SK-N-SH treated with all-trans-retinoic acid at 6 μM for 48 hours (cell line): ENCODE measurements at regions not wholly inside any gene's neighbourhood (a gene's known extent, or its start where the extent isn't known, plus 50 kb on each side); places are given as distances from the start of the nearest gene placed in this dataset.

Experiments
- ATAC-seq: fragments of 200-7000 bp; cut with Tn5 transposase; 3 replicates; pipeline ENCODE4 v1.9.1; 2020; ENCODE audit warnings: mild to moderate bottlenecking, moderate library complexity
- ARNTL ChIP-seq: fragments of 450-650 bp; formaldehyde crosslinking; IDR thresholded peaks from 2 replicates; pipeline ENCODE4 v1.5.0; 2020; ENCODE audit warnings: low read depth, mild to moderate bottlenecking, moderate library complexity, borderline replicate concordance
- BACH2 ChIP-seq: fragments of 250-450 bp; sonication (Bioruptor Pico); IDR thresholded peaks from 2 replicates; pipeline ENCODE4 v1.9.0; 2021; ENCODE audit warnings: mild to moderate bottlenecking, borderline replicate concordance
- CSDC2 ChIP-seq: fragments of 250-450 bp; sonication (Bioruptor Pico); IDR thresholded peaks from 2 replicates; pipeline ENCODE4 v1.5.0; 2020; ENCODE audit warnings: mild to moderate bottlenecking, moderate library complexity
- ESRRG ChIP-seq: fragments of 250-450 bp; sonication (Bioruptor Pico); IDR thresholded peaks from 2 replicates; pipeline ENCODE4 v1.6.1; 2021; ENCODE audit warnings: mild to moderate bottlenecking
- GLIS3 ChIP-seq: fragments of 250-450 bp; sonication (Bioruptor Pico); IDR thresholded peaks from 2 replicates; pipeline ENCODE4 v1.5.0; 2020; ENCODE audit warnings: mild to moderate bottlenecking, moderate library complexity
- ISL1 ChIP-seq: fragments of 250-450 bp; sonication (Bioruptor Pico); IDR thresholded peaks from 2 replicates; pipeline ENCODE4 v2.1.2; 2022; ENCODE audit warnings: mild to moderate bottlenecking, moderate library complexity
- OSR1 ChIP-seq: fragments of 250-450 bp; sonication (Bioruptor Pico); IDR thresholded peaks from 2 replicates; pipeline ENCODE4 v1.8.0; 2022; ENCODE audit warnings: moderate library complexity, mild to moderate bottlenecking, inconsistent platforms
- PPARA ChIP-seq: fragments of 250-450 bp; sonication (Bioruptor Pico); IDR thresholded peaks from 2 replicates; pipeline ENCODE4 v1.5.0; 2020; ENCODE audit warnings: mild to moderate bottlenecking, borderline replicate concordance
- RARB ChIP-seq: fragments of 250-450 bp; sonication (Bioruptor Pico); IDR thresholded peaks from 2 replicates; pipeline ENCODE4 v1.8.0; 2021; ENCODE audit warnings: mild to moderate bottlenecking, moderate library complexity
- SNAI2 ChIP-seq: fragments of 250-450 bp; sonication (Bioruptor Pico); IDR thresholded peaks from 2 replicates; pipeline ENCODE4 v1.5.0; 2020; ENCODE audit warnings: mild to moderate bottlenecking, moderate library complexity
- TCF4 ChIP-seq: fragments of 250-450 bp; sonication (Bioruptor Pico); IDR thresholded peaks from 2 replicates; pipeline ENCODE4 v1.8.0; 2021; ENCODE audit warnings: mild to moderate bottlenecking, moderate library complexity, borderline replicate concordance
- TOX ChIP-seq: fragments of 250-450 bp; sonication (Bioruptor Pico); IDR thresholded peaks from 2 replicates; pipeline ENCODE4 v1.8.0; 2021; ENCODE audit warnings: mild to moderate bottlenecking, moderate library complexity, borderline replicate concordance
- ZC3H10 ChIP-seq: fragments of 250-450 bp; sonication (Bioruptor Pico); IDR thresholded peaks from 2 replicates; pipeline ENCODE4 v1.5.1; 2021; ENCODE audit warnings: mild to moderate bottlenecking, moderate library complexity
- ZFP3 ChIP-seq: fragments of 250-450 bp; sonication (Bioruptor Pico); IDR thresholded peaks from 2 replicates; pipeline ENCODE4 v1.5.0; 2020; ENCODE audit warnings: mild to moderate bottlenecking, moderate library complexity
- ZFP30 ChIP-seq: fragments of 450-650 bp; formaldehyde crosslinking; IDR thresholded peaks from 2 replicates; pipeline ENCODE4 v1.5.0; 2022; ENCODE audit warnings: mild to moderate bottlenecking, moderate library complexity
- ZNF70 ChIP-seq: fragments of 450-650 bp; formaldehyde crosslinking; IDR thresholded peaks from 2 replicates; pipeline ENCODE4 v1.5.0; 2020; ENCODE audit warnings: mild to moderate bottlenecking, moderate library complexity
- ZNF8 ChIP-seq: fragments of 450-650 bp; formaldehyde crosslinking; IDR thresholded peaks from 2 replicates; pipeline ENCODE4 v1.5.0; 2020; ENCODE audit warnings: mild to moderate bottlenecking, moderate library complexity
- TF ChIP-seq, protein P1 (sequence below): fragments of 250-450 bp; sonication (Bioruptor Pico); IDR thresholded peaks from 2 replicates; pipeline ENCODE4 v1.5.1; 2020; ENCODE audit warnings: low read depth, mild to moderate bottlenecking, moderate library complexity
- TF ChIP-seq, protein P2 (sequence below): fragments of 250-450 bp; sonication (Bioruptor Pico); IDR thresholded peaks from 2 replicates; pipeline ENCODE4 v1.8.0; 2021; ENCODE audit warnings: low read depth, mild to moderate bottlenecking, moderate library complexity, borderline replicate concordance
- TF ChIP-seq, protein P3 (sequence below): fragments of 250-450 bp; sonication (Bioruptor Pico); IDR thresholded peaks from 2 replicates; pipeline ENCODE4 v1.5.1; 2021; ENCODE audit warnings: mild to moderate bottlenecking, moderate library complexity
- TF ChIP-seq, protein P4 (sequence below): fragments of 250-450 bp; sonication (Bioruptor Pico); IDR thresholded peaks from 2 replicates; pipeline ENCODE4 v1.5.0; 2020; ENCODE audit warnings: mild to moderate bottlenecking, moderate library complexity

DNA sequence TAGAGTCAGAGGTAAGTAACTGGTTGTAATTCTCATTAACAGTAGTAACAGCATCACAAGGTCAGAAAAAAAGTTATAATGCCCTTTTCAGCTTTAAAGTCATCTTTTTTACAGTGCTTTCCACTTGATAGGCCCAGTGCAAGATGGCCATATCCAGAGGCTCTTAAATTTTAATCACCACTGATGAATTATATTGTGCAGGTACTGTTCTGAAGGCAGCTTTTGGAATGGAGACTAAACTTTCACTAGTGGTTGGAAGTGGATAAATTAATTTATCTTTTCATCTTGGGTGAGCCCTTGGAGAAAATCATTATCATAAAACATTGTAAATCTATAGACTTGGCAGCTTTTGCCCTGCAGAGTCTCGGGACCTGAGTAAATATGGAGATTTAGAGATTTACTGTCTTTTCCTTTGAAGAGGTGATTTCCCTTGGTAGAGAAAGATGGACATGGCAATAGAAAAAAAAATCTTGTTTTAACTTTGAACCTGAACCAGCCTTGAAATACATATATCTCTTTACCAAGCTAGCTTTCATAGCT lies 969.1 kb upstream of the NOVA1 start:
- TF ChIP-seq TCF4 (CRISPR knock-in tag) (no peak), ZNF70 (CRISPR knock-in tag) (no peak), ZC3H10 (CRISPR knock-in tag) (no peak), CSDC2 (CRISPR knock-in tag) (no peak), ISL1 (CRISPR knock-in tag) (no peak), GLIS3 (CRISPR knock-in tag) (no peak), ARNTL (CRISPR knock-in tag) (no peak), SNAI2 (CRISPR knock-in tag) (no peak), PPARA (CRISPR knock-in tag) (no peak), ZNF8 (CRISPR knock-in tag) (no peak), ZFP30 (CRISPR knock-in tag) (no peak), ZFP3 (CRISPR knock-in tag) (no peak)
- TF ChIP-seq, protein P1, sequence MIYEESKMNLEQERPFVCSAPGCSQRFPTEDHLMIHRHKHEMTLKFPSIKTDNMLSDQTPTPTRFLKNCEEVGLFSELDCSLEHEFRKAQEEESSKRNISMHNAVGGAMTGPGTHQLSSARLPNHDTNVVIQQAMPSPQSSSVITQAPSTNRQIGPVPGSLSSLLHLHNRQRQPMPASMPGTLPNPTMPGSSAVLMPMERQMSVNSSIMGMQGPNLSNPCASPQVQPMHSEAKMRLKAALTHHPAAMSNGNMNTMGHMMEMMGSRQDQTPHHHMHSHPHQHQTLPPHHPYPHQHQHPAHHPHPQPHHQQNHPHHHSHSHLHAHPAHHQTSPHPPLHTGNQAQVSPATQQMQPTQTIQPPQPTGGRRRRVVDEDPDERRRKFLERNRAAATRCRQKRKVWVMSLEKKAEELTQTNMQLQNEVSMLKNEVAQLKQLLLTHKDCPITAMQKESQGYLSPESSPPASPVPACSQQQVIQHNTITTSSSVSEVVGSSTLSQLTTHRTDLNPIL (CRISPR knock-in tag), result no peak
- TF ChIP-seq, protein P2, sequence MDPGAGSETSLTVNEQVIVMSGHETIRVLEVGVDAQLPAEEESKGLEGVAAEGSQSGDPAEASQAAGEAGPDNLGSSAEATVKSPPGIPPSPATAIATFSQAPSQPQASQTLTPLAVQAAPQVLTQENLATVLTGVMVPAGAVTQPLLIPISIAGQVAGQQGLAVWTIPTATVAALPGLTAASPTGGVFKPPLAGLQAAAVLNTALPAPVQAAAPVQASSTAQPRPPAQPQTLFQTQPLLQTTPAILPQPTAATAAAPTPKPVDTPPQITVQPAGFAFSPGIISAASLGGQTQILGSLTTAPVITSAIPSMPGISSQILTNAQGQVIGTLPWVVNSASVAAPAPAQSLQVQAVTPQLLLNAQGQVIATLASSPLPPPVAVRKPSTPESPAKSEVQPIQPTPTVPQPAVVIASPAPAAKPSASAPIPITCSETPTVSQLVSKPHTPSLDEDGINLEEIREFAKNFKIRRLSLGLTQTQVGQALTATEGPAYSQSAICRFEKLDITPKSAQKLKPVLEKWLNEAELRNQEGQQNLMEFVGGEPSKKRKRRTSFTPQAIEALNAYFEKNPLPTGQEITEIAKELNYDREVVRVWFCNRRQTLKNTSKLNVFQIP (CRISPR knock-in tag), result no peak
- no peak for ATAC-seq

DNA sequence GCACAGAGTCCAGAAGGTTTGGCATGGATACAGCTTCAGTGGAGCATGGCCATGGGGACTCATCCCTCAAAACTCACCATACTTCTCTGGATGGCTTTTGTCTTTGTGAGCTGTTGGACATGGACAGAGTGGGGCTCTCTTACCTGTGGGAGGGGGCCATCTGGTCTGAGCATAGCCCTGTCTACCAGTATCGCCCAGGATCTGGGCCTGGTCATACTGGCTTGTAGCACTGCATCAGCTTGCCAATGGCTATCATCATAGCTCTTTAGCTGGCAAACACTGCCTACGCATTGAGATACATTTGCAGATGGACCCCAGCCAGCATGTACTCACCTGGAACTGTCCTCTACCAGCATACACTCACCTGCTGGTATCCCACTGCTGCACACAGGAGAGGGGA lies 975.2 kb upstream of the NOVA1 start:
- no peak for TF ChIP-seq CSDC2 (CRISPR knock-in tag)
- no peak for ATAC-seq

DNA sequence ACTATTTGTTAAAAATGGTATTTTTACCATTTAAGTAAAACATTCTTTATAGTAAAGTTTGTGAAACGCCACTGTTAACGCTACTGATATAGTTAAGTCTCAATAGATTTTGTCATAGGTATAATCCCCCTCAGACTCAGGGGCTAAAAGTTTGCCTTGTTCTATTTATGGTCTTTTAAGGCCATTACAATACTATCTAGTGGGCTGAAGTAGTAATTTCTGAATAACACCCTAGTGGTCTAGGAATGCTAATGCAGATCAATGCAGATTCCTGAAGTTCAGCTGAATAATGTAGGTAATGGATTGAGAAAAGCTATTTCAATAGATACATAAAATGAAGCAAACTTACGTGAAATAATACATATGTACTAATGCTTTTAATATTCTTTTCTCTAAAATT lies 989.3 kb upstream of the NOVA1 start:
- no peak for ATAC-seq
- TF ChIP-seq ARNTL (CRISPR knock-in tag), result no peak
- no peak for TF ChIP-seq BACH2 (CRISPR knock-in tag)
- TF ChIP-seq, protein P3, sequence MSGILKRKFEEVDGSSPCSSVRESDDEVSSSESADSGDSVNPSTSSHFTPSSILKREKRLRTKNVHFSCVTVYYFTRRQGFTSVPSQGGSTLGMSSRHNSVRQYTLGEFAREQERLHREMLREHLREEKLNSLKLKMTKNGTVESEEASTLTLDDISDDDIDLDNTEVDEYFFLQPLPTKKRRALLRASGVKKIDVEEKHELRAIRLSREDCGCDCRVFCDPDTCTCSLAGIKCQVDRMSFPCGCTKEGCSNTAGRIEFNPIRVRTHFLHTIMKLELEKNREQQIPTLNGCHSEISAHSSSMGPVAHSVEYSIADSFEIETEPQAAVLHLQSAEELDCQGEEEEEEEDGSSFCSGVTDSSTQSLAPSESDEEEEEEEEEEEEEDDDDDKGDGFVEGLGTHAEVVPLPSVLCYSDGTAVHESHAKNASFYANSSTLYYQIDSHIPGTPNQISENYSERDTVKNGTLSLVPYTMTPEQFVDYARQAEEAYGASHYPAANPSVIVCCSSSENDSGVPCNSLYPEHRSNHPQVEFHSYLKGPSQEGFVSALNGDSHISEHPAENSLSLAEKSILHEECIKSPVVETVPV (CRISPR knock-in tag), result no peak
- no peak for TF ChIP-seq TCF4 (CRISPR knock-in tag)
- no peak for TF ChIP-seq GLIS3 (CRISPR knock-in tag)
- no peak for TF ChIP-seq CSDC2 (CRISPR knock-in tag)
- TF ChIP-seq ESRRG (CRISPR knock-in tag), result no peak
- TF ChIP-seq, protein P2 (CRISPR knock-in tag), result no peak
- TF ChIP-seq, protein P4, sequence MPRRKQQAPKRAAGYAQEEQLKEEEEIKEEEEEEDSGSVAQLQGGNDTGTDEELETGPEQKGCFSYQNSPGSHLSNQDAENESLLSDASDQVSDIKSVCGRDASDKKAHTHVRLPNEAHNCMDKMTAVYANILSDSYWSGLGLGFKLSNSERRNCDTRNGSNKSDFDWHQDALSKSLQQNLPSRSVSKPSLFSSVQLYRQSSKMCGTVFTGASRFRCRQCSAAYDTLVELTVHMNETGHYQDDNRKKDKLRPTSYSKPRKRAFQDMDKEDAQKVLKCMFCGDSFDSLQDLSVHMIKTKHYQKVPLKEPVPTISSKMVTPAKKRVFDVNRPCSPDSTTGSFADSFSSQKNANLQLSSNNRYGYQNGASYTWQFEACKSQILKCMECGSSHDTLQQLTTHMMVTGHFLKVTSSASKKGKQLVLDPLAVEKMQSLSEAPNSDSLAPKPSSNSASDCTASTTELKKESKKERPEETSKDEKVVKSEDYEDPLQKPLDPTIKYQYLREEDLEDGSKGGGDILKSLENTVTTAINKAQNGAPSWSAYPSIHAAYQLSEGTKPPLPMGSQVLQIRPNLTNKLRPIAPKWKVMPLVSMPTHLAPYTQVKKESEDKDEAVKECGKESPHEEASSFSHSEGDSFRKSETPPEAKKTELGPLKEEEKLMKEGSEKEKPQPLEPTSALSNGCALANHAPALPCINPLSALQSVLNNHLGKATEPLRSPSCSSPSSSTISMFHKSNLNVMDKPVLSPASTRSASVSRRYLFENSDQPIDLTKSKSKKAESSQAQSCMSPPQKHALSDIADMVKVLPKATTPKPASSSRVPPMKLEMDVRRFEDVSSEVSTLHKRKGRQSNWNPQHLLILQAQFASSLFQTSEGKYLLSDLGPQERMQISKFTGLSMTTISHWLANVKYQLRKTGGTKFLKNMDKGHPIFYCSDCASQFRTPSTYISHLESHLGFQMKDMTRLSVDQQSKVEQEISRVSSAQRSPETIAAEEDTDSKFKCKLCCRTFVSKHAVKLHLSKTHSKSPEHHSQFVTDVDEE (CRISPR knock-in tag), result no peak
- no peak for TF ChIP-seq OSR1 (CRISPR knock-in tag)
- TF ChIP-seq ZFP30 (CRISPR knock-in tag), result no peak
- TF ChIP-seq, protein P1 (CRISPR knock-in tag), result no peak
- TF ChIP-seq ZNF70 (CRISPR knock-in tag), result no peak
- TF ChIP-seq PPARA (CRISPR knock-in tag), result no peak
- TF ChIP-seq SNAI2 (CRISPR knock-in tag), result no peak
- TF ChIP-seq TOX (CRISPR knock-in tag), result no peak
- no peak for TF ChIP-seq RARB (CRISPR knock-in tag)
